GM12878 (cell line): ENCODE measurements at regions not wholly inside any gene's neighbourhood (a gene's known extent, or its start where the extent isn't known, plus 50 kb on each side); places are given as distances from the start of the nearest gene placed in this dataset.

Experiments used
- ATAC-seq: fragments of 200-7000 bp; cut with Tn5 transposase; 3 replicates; pipeline ENCODE4 v1.9.1; 2020; ENCODE audit warnings: mild to moderate bottlenecking, moderate library complexity
- BruUV-seq: library from RNA; stranded (reverse); fragments of 400-500 nt; replicated peaks from 2 replicates; lab custom pipeline; 2021; lab: Mats Ljungman, UMichigan
- CTCF ChIA-PET: fragments of 300-600 bp; sonication (Branson Sonifier 250); formaldehyde crosslinking; extraction: SDS; loops from one replicate; lab custom pipeline; 2021; ENCODE audit warnings: inconsistent platforms; lab: Yijun Ruan, JAX
- POLR2A ChIA-PET: fragments of 350-600 bp; formaldehyde crosslinking; extraction: SDS; loops from one replicate; lab custom pipeline; 2021; ENCODE audit warnings: inconsistent platforms; lab: Charles Lee
- RAD21 ChIA-PET: fragments of 300-600 bp; sonication (Branson Sonifier 250); formaldehyde crosslinking; loops from one replicate; lab custom pipeline; 2023; ENCODE audit warnings: antibody characterized with exemption; ENCODE audit not compliant: unreplicated experiment; lab: Charles Lee
- SMC1A ChIA-PET: fragments of 300-600 bp; sonication (Branson Sonifier 250); formaldehyde crosslinking; loops from one replicate; lab custom pipeline; 2023; ENCODE audit not compliant: unreplicated experiment, uncharacterized antibody; lab: Charles Lee
- DNase-seq: peaks from one replicate; pipeline ENCODE4 v3.0.0-alpha.2; 2011; ENCODE audit warnings: low read depth, low spot score
- FAIRE-seq: peaks from 3 replicates; lab custom pipeline; 2011; peaks lifted over from hg19 to GRCh38; lab: Jason Lieb, UNC
- H2AFZ ChIP-seq: 2 replicates; pipeline ENCODE4 v1.6.0; 2011; ENCODE audit warnings: low read depth, low read length, control low read depth; ENCODE audit not compliant: control insufficient read depth
- H3K27ac ChIP-seq: 2 replicates; pipeline ENCODE4 v1.5.1; 2011; ENCODE audit warnings: control low read depth; ENCODE audit not compliant: control insufficient read depth, insufficient read depth
- H3K27me3 ChIP-seq, 2 experiments: replicated peaks in 1 of 2; 2 replicates each; pipeline versions ENCODE4 v1.6.0 to v1.6.1; 2011; ENCODE audit warnings: low read length in 1 of 2; ENCODE audit not compliant: control insufficient read depth in 2 of 2, insufficient read depth in 2 of 2
- H3K36me3 ChIP-seq, 2 experiments: 2 replicates each; pipeline ENCODE4 v1.5.1; 2011; ENCODE audit warnings: low read length in 1 of 2; ENCODE audit not compliant: control insufficient read depth in 2 of 2, insufficient read depth in 2 of 2
- H3K4me1 ChIP-seq: 2 replicates; pipeline ENCODE4 v1.6.1; 2011; ENCODE audit warnings: mild to moderate bottlenecking, low read length, moderate library complexity, mixed read lengths; ENCODE audit not compliant: control insufficient read depth, insufficient read depth
- H3K4me2 ChIP-seq: 2 replicates; pipeline ENCODE4 v1.6.0; 2011; ENCODE audit warnings: control low read depth; ENCODE audit not compliant: control insufficient read depth, insufficient read depth
- H3K4me3 ChIP-seq: fragments of 200-600 bp; sonication (generic); 2 replicates; pipeline ENCODE4 v1.5.1; 2016
- H3K79me2 ChIP-seq: 2 replicates; pipeline ENCODE4 v1.6.0; 2011; ENCODE audit warnings: low read length; ENCODE audit not compliant: control insufficient read depth, insufficient read depth
- H3K9ac ChIP-seq: 2 replicates; pipeline ENCODE4 v1.8.0; 2011; ENCODE audit warnings: low read length, control low read depth, mixed read lengths; ENCODE audit not compliant: control insufficient read depth, insufficient read depth
- H3K9me3 ChIP-seq: replicated peaks from 3 replicates; pipeline ENCODE4 v1.5.1; 2011; ENCODE audit warnings: mild to moderate bottlenecking, low read length; ENCODE audit not compliant: control insufficient read depth, insufficient read depth
- H4K20me1 ChIP-seq: 2 replicates; pipeline ENCODE4 v1.6.0; 2011; ENCODE audit not compliant: control insufficient read depth, insufficient read depth
- CREM ChIP-seq: IDR thresholded peaks from 2 replicates; pipeline ENCODE4 v1.6.1; 2014; ENCODE audit warnings: antibody characterized with exemption, low read depth
- NFXL1 ChIP-seq: fragments of 450-650 bp; IDR thresholded peaks from 2 replicates; pipeline ENCODE4 v1.6.1; 2017; ENCODE audit warnings: antibody characterized with exemption, mild to moderate bottlenecking, borderline replicate concordance
- SPI1 ChIP-seq: IDR thresholded peaks from 2 replicates; pipeline ENCODE4 v1.6.1; 2011; ENCODE audit warnings: low read depth, mild to moderate bottlenecking, low read length, moderate library complexity, borderline replicate concordance; ENCODE audit not compliant: insufficient read depth
- SREBF1 ChIP-seq: IDR thresholded peaks from 2 replicates; pipeline ENCODE4 v1.6.1; 2012; ENCODE audit warnings: mild to moderate bottlenecking, low read length
- WGBS: methylation state at CpG from one replicate; pipeline ENCODE4 v1.1.6; 2016; ENCODE audit warnings: low lambda C conversion rate; ENCODE audit not compliant: insufficient replicate concordance, insufficient coverage; ENCODE audit errors: missing lambda C conversion rate; 5-methylcytosine and 5-hydroxymethylcytosine counted together
- in situ Hi-C: fragments of 300-500 bp; cut with MboI; formaldehyde crosslinking; loops from 9 replicates; pipeline ENCODE4 v1.14.3; 2018; ENCODE audit warnings: mixed read lengths
- intact Hi-C: fragments of 100-400 bp; cut with micrococcal nuclease; formaldehyde crosslinking; loops from one replicate; pipeline ENCODE4 v1.14.2; 2022; ENCODE audit not compliant: unreplicated experiment
- TF ChIP-seq, protein P1 (sequence below): IDR thresholded peaks from 2 replicates; pipeline ENCODE4 v1.6.1; 2012; ENCODE audit warnings: improper control_type of control experiment, low read depth, low read length; ENCODE audit not compliant: insufficient replicate concordance

DNA sequence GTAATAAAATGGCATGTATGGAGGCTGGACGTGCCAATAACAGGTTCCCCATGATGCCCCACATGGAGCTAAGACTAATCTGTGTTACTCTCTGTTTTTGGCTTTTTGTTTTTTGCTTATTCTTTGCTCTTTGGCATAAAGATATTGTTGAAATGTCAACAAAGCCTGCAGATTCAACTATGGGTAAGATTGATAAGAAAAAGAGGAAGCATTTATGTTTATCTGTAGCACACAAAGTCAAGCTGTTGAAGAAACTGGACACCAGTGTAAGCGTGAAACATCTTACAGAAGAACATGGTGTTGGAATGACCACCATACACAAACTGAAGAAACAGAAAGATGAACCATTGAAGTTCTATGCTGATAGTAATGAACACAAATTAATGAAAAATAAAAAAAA is 402.7 kb downstream of the LTN1 start:
- no peaks in the 10 kb centered on the region for H3K27me3 ChIP-seq
- H4K20me1 ChIP-seq, result no peaks in the 10 kb centered on the region
- no peaks in the 10 kb centered on the region for H3K79me2 ChIP-seq
- no peak for ATAC-seq
- no peaks in the 10 kb centered on the region for H3K36me3 ChIP-seq
- no peak for TF ChIP-seq CREM
- TF ChIP-seq NFXL1, result no peak
- no peak for TF ChIP-seq SREBF1
- TF ChIP-seq, all 136 proteins: peak for 0
- BruUV-seq, result no TSS peak
- H3K4me2 ChIP-seq, result no peak overlapping the region
- ChIA-PET POLR2A (no interaction called here), CTCF (no interaction called here), SMC1A (no interaction called here), RAD21 (no interaction called here)
- H3K4me3 ChIP-seq, result no peak overlapping the region
- FAIRE-seq (no peak), DNase-seq (no peak)
- in situ Hi-C loops, result no loop called here
- no peaks in the 10 kb centered on the region for H3K4me1 ChIP-seq
- H3K9ac ChIP-seq, result no peak overlapping the region
- intact Hi-C loops, result no loop called here
- WGBS, result 16% methylated on average over 2 of the region's 2 CpGs
- H2AFZ ChIP-seq, result no peak overlapping the region
- H3K9me3 ChIP-seq, result no peaks in the 10 kb centered on the region
- no peak overlapping the region for H3K27ac ChIP-seq

DNA sequence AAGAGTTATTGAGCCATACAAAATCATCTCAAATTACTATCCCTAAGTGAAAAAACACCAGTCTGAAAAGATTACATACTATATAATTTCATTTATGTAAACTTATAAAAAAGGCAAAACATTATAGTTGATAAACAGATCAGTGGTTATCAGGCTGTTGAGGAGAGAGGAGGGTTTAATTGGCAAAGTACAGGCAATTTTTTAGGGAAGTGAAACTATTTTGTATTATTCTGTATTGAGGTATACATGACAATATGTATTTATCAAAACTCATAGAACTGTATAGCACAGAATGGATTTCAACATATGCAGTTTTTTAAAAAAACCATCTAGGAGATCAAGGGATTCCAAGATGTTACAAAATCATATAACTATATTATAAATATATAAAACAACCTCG is 403.7 kb downstream of the LTN1 start:
- BruUV-seq, result no TSS peak
- ChIA-PET SMC1A (no interaction called here), RAD21 (no interaction called here), CTCF (no interaction called here), POLR2A (no interaction called here)
- Histone ChIP-seq H3K79me2 (no peaks in the 10 kb centered on the region), H3K4me3 (no peak overlapping the region), H3K4me1 (no peaks in the 10 kb centered on the region), H3K36me3 (no peaks in the 10 kb centered on the region), H3K4me2 (no peak overlapping the region), H2AFZ (no peak overlapping the region), H4K20me1 (no peaks in the 10 kb centered on the region), H3K27me3 (no peaks in the 10 kb centered on the region), H3K9ac (no peak overlapping the region), H3K9me3 (no peaks in the 10 kb centered on the region)
- in situ Hi-C loops (no loop called here), intact Hi-C loops (no loop called here)
- no peak for FAIRE-seq
- DNase-seq, result no peak
- ATAC-seq, result no peak
- WGBS, result 0% methylated on average over 1 of the region's 1 CpG
- TF ChIP-seq, protein P1, sequence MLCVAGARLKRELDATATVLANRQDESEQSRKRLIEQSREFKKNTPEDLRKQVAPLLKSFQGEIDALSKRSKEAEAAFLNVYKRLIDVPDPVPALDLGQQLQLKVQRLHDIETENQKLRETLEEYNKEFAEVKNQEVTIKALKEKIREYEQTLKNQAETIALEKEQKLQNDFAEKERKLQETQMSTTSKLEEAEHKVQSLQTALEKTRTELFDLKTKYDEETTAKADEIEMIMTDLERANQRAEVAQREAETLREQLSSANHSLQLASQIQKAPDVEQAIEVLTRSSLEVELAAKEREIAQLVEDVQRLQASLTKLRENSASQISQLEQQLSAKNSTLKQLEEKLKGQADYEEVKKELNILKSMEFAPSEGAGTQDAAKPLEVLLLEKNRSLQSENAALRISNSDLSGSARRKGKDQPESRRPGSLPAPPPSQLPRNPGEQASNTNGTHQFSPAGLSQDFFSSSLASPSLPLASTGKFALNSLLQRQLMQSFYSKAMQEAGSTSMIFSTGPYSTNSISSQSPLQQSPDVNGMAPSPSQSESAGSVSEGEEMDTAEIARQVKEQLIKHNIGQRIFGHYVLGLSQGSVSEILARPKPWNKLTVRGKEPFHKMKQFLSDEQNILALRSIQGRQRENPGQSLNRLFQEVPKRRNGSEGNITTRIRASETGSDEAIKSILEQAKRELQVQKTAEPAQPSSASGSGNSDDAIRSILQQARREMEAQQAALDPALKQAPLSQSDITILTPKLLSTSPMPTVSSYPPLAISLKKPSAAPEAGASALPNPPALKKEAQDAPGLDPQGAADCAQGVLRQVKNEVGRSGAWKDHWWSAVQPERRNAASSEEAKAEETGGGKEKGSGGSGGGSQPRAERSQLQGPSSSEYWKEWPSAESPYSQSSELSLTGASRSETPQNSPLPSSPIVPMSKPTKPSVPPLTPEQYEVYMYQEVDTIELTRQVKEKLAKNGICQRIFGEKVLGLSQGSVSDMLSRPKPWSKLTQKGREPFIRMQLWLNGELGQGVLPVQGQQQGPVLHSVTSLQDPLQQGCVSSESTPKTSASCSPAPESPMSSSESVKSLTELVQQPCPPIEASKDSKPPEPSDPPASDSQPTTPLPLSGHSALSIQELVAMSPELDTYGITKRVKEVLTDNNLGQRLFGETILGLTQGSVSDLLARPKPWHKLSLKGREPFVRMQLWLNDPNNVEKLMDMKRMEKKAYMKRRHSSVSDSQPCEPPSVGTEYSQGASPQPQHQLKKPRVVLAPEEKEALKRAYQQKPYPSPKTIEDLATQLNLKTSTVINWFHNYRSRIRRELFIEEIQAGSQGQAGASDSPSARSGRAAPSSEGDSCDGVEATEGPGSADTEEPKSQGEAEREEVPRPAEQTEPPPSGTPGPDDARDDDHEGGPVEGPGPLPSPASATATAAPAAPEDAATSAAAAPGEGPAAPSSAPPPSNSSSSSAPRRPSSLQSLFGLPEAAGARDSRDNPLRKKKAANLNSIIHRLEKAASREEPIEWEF, result no peak
- TF ChIP-seq SPI1, result peak; percentile 27; the same call in 1 of the 2 replicates
- TF ChIP-seq, all 136 proteins: peak for 1
- H3K27ac ChIP-seq, result no peak overlapping the region
